ENCODE measurements at regions not wholly inside any gene's neighbourhood (a gene's known extent, or its start where the extent isn't known, plus 50 kb on each side); places are given as distances from the start of the nearest gene placed in this dataset.

DNA sequence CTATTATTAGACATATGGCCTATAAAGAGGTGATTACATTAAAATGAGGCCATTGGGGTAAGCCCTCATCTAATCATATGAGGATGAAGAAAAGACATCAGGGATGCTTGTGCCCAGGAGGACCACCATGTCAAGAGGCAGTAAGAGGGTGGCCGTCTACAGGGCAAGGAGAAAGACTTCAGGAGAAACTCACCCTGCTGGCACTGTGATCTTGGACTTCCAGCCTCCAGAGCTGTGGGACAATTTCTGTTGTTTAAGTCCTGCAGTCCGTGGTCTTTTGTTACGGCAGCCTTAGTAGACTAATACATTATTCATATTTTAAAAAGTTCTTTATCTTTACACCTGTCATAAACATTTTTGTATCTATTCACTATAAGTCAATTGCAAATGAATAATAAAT lies 290.0 kb downstream of the PRL start:
- no peak for DNase-seq

DNA sequence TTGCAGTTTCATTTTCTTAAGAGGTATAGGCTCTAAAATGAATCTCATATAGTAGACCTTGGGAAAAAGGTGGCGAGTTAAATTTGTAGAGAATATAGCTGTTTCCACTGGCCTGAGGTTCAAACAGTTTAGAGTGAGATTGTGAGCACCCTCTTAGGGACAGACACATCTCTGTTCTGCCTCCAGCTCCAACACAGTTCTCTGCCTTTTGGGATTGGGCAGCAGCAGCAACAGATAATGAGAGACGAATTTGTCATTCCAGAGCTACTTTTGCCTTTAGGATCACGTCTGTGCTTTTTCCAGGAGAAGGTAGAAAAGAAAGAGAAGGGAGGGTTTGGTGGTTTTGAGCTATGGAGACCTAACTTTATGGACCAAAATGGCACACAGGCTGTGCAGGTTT lies 289.4 kb downstream of the PRL start:
- no peak for DNase-seq

DNA sequence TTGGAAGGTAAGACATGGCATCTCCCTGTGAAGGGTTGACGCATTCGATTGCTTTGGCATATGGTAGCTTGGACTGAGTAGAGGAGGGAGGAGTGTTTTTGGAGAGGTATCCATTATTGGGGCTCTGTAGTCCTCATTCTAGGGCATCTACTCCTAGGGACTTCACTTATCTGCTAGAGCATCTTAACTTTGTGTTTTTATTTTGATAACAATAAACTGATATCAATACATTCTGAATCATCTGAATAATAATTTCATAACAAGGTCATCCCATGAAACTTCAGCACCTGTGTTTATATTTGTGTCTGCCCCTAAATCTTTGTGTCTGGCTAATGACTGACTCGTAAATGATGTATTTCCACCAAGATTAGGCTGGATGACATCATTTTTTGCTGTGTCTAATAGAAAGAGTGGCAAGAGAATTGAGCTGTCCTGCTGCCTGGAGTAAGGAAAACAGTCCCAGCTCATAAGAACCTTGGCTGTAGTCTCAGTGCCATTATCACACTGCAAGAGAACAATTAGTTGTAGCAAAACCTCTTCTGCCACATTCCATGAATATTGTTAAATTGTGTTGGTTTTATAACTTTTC lies 288.5 kb downstream of the PRL start:
- DNase-seq, result no peak

DNA sequence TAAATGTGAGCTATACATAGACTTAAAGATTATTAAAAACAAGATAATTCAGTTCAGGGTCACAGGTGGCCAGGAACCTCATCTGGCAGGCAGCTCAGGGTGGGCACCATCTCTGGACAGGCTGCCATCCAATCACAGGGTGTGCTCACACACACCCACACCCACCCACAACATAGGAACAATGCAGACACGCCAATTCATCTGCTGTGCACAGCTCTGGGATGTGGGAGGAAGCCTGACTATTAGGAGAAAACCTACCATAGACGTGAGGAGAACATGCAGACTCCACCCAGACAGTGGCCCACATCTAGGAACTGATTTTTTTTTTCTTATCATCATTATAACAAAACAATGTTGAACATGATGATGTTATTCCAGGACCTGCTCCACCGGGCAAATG lies 286.7 kb downstream of the PRL start:
- no peak for DNase-seq

DNA sequence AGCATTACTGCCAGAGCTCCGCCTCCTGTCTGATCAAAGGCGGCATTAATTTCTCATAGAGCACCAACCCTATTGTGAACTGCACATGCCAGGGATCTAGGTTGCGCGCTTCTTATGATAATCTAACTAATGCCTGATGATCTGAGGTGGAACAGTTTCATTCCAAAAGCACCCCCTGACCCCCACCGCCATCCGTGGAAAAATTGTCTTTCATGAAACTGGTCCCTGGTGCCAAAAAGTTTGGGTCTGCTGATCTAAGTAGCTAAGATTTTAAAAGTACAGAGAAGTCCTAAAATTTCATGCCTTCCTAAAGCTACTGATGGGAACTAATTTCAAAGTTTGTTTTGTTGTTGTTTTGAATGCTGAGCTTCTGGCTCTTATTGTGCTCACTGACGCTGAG lies 281.6 kb downstream of the PRL start:
- DNase-seq, result no peak

GRCh38 chr6:22015944-22016343 lies 280.9 kb downstream of the PRL start:
- no peak for DNase-seq

GRCh38 chr6:22017272-22017671 lies 279.6 kb downstream of the PRL start:
- no peak for DNase-seq

- DNase-seq, result no peak
Measured at GRCh38 chr6:22017766-22018165, 279.1 kb downstream of the PRL start.

- DNase-seq, result no peak
Measured at GRCh38 chr6:22019857-22020256, 277.0 kb downstream of the PRL start.

GRCh38 chr6:22020299-22021003 lies 276.4 kb downstream of the PRL start:
- no peak for DNase-seq

- no peak for DNase-seq
Measured at GRCh38 chr6:22021966-22022365, 274.9 kb downstream of the PRL start.

- DNase-seq, result no peak
Measured at GRCh38 chr6:22023937-22024336, 272.9 kb downstream of the PRL start.

DNA sequence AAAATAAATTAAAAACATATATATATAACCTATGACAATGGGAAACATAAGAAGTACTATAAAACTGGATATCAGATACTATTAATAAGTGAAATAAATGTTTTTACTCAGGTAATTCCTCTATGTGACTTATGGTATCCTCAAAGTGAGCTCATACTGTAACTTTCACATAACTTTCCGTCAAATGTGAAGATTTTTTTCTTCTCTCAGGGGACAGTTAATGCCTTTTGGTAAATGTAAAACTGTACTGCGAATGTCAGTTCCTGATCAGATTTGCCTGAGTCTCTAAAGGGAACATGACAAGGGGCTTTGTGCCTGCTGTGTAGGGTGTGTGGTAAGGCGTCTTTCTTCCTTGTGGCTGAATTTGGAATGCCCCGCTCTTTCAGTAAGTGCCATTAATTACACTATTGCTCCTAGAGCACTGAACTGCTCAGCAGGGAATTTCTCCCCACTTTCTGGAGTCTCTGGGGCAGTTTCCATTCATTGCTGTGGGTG lies 271.8 kb downstream of the PRL start:
- DNase-seq, result no peak

- no peak for DNase-seq
Measured at GRCh38 chr6:22025468-22026163, 271.2 kb downstream of the PRL start.

GRCh38 chr6:22026164-22026678 lies 270.6 kb downstream of the PRL start:
- no peak for DNase-seq

DNA sequence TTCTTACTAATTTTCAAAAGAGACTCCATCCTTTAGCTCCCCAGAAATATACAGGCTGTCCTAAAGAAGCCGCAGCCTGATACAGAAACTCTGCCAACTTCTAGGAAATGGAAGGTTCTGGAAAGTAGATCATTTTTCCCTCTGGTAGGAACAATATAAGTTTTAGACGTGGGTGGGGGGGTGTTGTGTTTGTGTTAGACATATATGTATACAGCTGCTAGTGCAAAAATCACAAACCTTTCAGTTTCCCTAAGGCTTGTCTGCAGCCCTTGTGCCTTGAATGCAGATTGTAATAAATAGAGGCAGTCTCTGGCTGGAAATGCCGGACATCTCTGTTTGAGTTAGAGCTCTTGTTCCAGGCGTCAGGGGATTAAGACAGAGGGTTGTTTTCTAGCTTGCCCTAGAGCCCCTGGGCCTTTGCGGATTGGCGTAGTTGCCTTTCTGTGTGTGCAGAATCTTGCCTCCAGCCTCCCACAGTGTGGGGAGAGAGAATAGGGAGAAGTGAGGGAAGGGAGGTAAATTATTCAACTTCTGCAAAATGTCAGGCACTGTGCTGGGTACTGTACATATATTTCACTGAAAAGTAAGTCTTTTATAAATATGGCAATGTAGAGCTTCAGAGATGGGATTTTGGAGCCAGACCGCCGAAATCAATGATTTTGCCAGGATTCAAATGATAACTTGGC lies 269.7 kb downstream of the PRL start:
- DNase-seq, result no peak

- no peak for DNase-seq
Measured at GRCh38 chr6:22028403-22029090, 268.3 kb downstream of the PRL start.

- no peak for DNase-seq
Measured at GRCh38 chr6:22029171-22029570, 267.7 kb downstream of the PRL start.

DNA sequence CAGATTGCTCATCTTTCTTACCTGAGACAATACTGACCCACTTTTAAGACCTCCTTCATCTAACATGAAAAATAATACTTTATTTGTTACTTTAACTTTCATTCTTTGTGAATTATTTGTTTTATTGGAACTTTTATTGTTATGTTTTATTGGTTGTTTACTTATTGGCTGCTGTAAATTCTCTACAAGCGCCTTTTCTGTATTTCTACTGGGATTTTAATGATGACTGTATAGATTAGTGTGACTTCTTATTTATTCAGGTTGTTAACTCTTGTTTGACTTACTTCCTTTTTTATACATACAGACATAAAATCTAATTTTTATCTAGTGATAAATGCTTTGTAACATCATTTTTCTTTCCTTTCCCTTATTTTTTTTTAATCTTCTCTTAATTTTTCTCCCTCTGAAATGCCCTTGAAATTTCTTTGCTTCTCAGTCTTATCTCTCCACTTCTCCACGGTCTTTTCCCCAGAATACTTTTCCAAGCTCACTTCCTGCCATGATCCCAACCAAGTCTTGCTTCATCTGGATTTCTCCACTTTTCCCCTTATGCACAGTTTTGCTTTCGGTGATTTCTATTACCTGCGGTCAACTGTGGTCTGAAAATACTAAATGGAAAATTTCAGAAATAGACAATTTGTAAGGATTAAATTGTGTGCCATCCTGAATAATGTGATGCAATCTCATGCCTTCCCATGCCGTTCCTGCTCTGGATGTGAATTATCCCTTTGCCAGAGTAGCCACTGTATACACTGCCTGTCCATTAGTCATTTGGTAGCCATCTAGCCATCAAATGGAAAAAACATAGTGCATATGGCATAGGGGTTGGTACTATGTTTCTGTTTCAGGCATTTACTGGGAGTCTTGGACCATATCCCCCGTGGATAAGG lies 265.9 kb downstream of the PRL start:
- DNase-seq, result no peak

DNA sequence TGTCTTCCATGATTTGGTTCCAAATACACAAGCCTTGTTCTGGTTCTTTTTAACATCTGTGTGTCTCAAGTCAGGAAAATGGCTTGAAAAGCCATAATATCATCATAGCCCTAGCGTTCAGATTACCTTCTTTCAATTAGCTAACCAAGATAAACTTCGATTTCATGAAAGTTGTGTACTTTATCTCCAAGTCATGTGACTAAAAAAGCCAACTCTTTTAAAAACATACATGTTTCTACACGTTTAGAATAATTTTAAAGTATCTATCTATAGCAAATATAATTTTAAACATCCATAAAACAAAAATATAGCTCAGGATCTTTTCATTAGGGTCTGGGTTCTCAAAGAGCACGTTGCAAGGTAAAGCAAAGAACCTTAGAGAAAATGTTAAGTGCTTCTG lies 261.1 kb downstream of the PRL start:
- no peak for DNase-seq

- DNase-seq, result no peak
Measured at GRCh38 chr6:22036275-22036674, 260.6 kb downstream of the PRL start.

DNA sequence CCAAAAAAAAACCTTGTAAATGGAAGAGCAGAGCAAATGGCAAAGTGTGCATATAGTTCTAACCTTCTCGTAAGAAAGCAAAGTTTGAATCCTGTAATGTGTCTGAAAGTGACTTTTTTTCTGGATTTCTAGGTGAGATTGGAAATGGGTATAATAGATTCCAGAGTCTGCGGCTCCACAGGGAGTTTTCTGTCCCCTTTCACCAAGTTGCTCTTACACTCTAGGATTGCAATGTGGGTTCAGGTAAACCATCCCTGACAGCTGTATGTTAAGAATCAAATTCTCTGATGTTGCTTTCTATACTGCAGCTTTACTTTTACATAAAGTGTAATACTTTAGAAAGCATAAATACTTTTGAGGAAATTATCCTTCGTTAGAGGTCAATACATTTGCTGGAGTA lies 260.1 kb downstream of the PRL start:
- no peak for DNase-seq
